Stomach (tissue), 8 donors: ENCODE measurements at regions not wholly inside any gene's neighbourhood (a gene's known extent, or its start where the extent isn't known, plus 50 kb on each side); places are given as distances from the start of the nearest gene placed in this dataset.
"Not testable (repeated sequence)": the region's sequence is repeated elsewhere in the genome, so short reads cannot be mapped to it uniquely, and the experiment has no call there.

Experiments used
- DNase-seq, 2 donors: peaks; one replicate each; pipeline versions ENCODE4 v3.0.0 to v3.0.0-alpha.2; 2013 to 2019
- H3K27ac ChIP-seq, 5 donors: fragments of 200-600 bp in 4 of 5; sonication (generic) in 4 of 5; one replicate each; pipeline ENCODE4 v1.5.1; 2013 to 2019; ENCODE audit warnings: mild to moderate bottlenecking in 1 of 5, moderate library complexity in 1 of 5
- H3K27me3 ChIP-seq, 3 donors: fragments of 200-600 bp; sonication (generic); one replicate each; pipeline ENCODE4 v1.5.1; 2017 to 2019; ENCODE audit warnings: mixed run types in 1 of 3
- H3K36me3 ChIP-seq, 4 donors: fragments of 200-600 bp; sonication (generic); 1 replicate in 3 of 4; 2 replicates in 1 of 4; pipeline ENCODE4 v1.5.1; 2016 to 2019
- H3K4me1 ChIP-seq, 4 donors: fragments of 200-600 bp; sonication (generic); one replicate each; pipeline ENCODE4 v1.5.1; 2016 to 2019
- H3K4me3 ChIP-seq, 4 donors: fragments of 200-600 bp; sonication (generic) in 3 of 4; one replicate each; pipeline ENCODE4 v1.5.1; 2016 to 2019; ENCODE audit warnings: mild to moderate bottlenecking in 1 of 4
- H3K9me3 ChIP-seq, 4 donors: fragments of 200-600 bp; sonication (generic); one replicate each; pipeline ENCODE4 v1.5.1; 2016 to 2019
- CTCF ChIP-seq, 7 experiments: fragments of 450-650 bp in 4 of 7; fragments of 200-600 bp in 3 of 7; sonication (generic) in 3 of 7; IDR thresholded peaks; one replicate each; pipeline ENCODE4 v1.5.1; 2016 to 2019; ENCODE audit warnings: antibody characterized with exemption in 7 of 7, control low read depth in 2 of 7, mild to moderate bottlenecking in 1 of 7
- EP300 ChIP-seq: sonication (generic); formaldehyde crosslinking; IDR thresholded peaks from one replicate; pipeline ENCODE4 v1.6.1; 2017; ENCODE audit warnings: antibody characterized with exemption
- POLR2A ChIP-seq, 4 donors: fragments of 450-650 bp; IDR thresholded peaks; one replicate each; pipeline ENCODE4 v1.6.1; 2016; ENCODE audit warnings: antibody characterized with exemption in 4 of 4, control low read depth in 2 of 4, mild to moderate bottlenecking in 1 of 4, moderate library complexity in 1 of 4
- POLR2AphosphoS5 ChIP-seq, 3 donors: sonication (generic); formaldehyde crosslinking; IDR thresholded peaks; one replicate each; pipeline ENCODE4 v1.6.1; 2016; ENCODE audit warnings: antibody characterized with exemption in 3 of 3
- WGBS, 5 donors: extraction: QIAGEN DNeasy Blood & Tissue Kit in 3 of 5; methylation state at CpG; one replicate each; pipeline versions ENCODE4 v1.1.5 to v1.1.7; 2013 to 2018; 5-methylcytosine and 5-hydroxymethylcytosine counted together
- intact Hi-C: fragments of 100-400 bp; cut with DNase I; formaldehyde crosslinking; loops from one replicate; pipeline ENCODE4 v1.15.1; 2023; ENCODE audit warnings: low total_unique reads
- donor health status: healthy with polysubstance abuse.
- donor health status: Bipolar disorder and iron deficiency.
- donor health status: healthy.

GRCh38 chr3:67064105-67064504, 66.0 kb downstream of the KBTBD8 start:
- Histone ChIP-seq H3K9me3 (peaks cover 0 to 5% (median 3%) of the 10 kb centered on the region in 4 donors), H3K4me3 (no peak overlapping the region), H3K27me3 (no peaks in the 10 kb centered on the region), H3K27ac (no peak overlapping the region), H3K4me1 (no peaks in the 10 kb centered on the region), H3K36me3 (no peaks in the 10 kb centered on the region)
- DNase-seq = no peak
- no peak for TF ChIP-seq POLR2A (IDR thresholded peaks at IDR 0.05)
- no peak for TF ChIP-seq EP300
- no peak for TF ChIP-seq POLR2AphosphoS5 (IDR thresholded peaks at IDR 0.05)
- TF ChIP-seq CTCF (IDR thresholded peaks at IDR 0.05) = no peak
- WGBS, 5 donors = 68 to 77% (median 75%) methylated on average over 3 of the region's 3 CpGs
- intact Hi-C loops = no loop called here

- WGBS, 5 donors = 34 to 72% (median 41%) methylated on average over 4 of the region's 4 CpGs
- TF ChIP-seq CTCF (IDR thresholded peaks at IDR 0.05) (no peak), POLR2A (IDR thresholded peaks at IDR 0.05) (no peak), POLR2AphosphoS5 (IDR thresholded peaks at IDR 0.05) (no peak), EP300 (no peak)
- Histone ChIP-seq H3K9me3 (no peaks in the 10 kb centered on the region), H3K36me3 (no peaks in the 10 kb centered on the region), H3K4me1 (no peaks in the 10 kb centered on the region), H3K27me3 (no peaks in the 10 kb centered on the region), H3K4me3 (no peak overlapping the region), H3K27ac (no peak overlapping the region)
- intact Hi-C loops = no loop called here
- DNase-seq = no peak
Observed at GRCh38 chr3:67067251-67067650, 69.1 kb downstream of the KBTBD8 start.

GRCh38 chr3:67072640-67073039, 74.5 kb downstream of the KBTBD8 start:
- WGBS, 5 donors = 90 to 100% (median 94%) methylated on average over 2 of the region's 2 CpGs
- H3K27ac ChIP-seq, H3K36me3 ChIP-seq, H3K27me3 ChIP-seq, H3K4me3 ChIP-seq, DNase-seq, intact Hi-C loops, H3K4me1 ChIP-seq, H3K9me3 ChIP-seq: not testable (repeated sequence)

DNA sequence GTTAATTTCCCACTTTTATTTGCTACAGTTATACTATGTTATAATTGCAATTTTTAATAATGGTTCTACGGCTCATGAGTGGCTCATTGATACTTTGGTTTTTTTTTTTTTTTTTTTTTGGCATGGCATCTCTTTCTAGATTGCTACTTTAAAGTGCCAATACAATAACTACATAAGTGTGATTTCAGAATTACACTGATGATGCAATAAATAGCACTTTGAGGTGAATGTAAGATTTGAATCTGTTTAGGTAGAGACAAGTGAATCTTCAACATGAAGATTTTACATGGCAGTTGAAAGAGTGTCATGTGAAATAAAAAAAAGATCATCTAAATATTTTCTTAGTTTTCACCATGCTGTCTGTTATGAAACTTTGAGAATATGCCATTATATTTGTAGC, 75.7 kb downstream of the KBTBD8 start:
- Histone ChIP-seq H3K27ac (no peak overlapping the region), H3K36me3 (no peaks in the 10 kb centered on the region), H3K27me3 (no peaks in the 10 kb centered on the region), H3K9me3 (no peaks in the 10 kb centered on the region), H3K4me3 (no peak overlapping the region), H3K4me1 (peaks cover 0 to 4% (median 0%) of the 10 kb centered on the region in 4 donors)
- intact Hi-C loops = no loop called here
- DNase-seq = no peak
- TF ChIP-seq POLR2A (IDR thresholded peaks at IDR 0.05) (no peak), POLR2AphosphoS5 (IDR thresholded peaks at IDR 0.05) (no peak), CTCF (IDR thresholded peaks at IDR 0.05) (no peak), EP300 (no peak)
- WGBS, 5 donors = 94 to 100% (median 97%) methylated on average over 1 of the region's 1 CpG

- TF ChIP-seq CTCF (IDR thresholded peaks at IDR 0.05) (no peak), POLR2AphosphoS5 (IDR thresholded peaks at IDR 0.05) (no peak), EP300 (no peak), POLR2A (IDR thresholded peaks at IDR 0.05) (no peak)
- no peaks in the 10 kb centered on the region for H3K36me3 ChIP-seq
- no peak overlapping the region for H3K4me3 ChIP-seq
- DNase-seq = no peak
- intact Hi-C loops = no loop called here
- no peak overlapping the region for H3K27ac ChIP-seq
- WGBS, 5 donors = 76 to 86% (median 80%) methylated on average over 2 of the region's 2 CpGs
- no peaks in the 10 kb centered on the region for H3K27me3 ChIP-seq
- no peaks in the 10 kb centered on the region for H3K9me3 ChIP-seq
- H3K4me1 ChIP-seq = peaks cover 0 to 4% (median 0%) of the 10 kb centered on the region in 4 donors
Observed at GRCh38 chr3:67075295-67075694, 77.2 kb downstream of the KBTBD8 start.
